HepG2 (cell line): ENCODE measurements at regions not wholly inside any gene's neighbourhood (a gene's known extent, or its start where the extent isn't known, plus 50 kb on each side); places are given as distances from the start of the nearest gene placed in this dataset.

Source experiments
- BCL6 ChIP-seq: IDR thresholded peaks from 2 replicates; pipeline ENCODE4 v1.6.1; 2016; ENCODE audit warnings: missing genetic modification reagents, missing compliant biosample characterization
- FOXK1 ChIP-seq: sonication (generic); formaldehyde crosslinking; IDR thresholded peaks from 2 replicates; pipeline ENCODE4 v1.4.0; 2020; ENCODE audit warnings: low read depth, missing genetic modification reagents, borderline replicate concordance
- KDM5B ChIP-seq: sonication (generic); formaldehyde crosslinking; IDR thresholded peaks from 2 replicates; pipeline ENCODE4 v1.4.0; 2020; ENCODE audit warnings: missing genetic modification reagents, mild to moderate bottlenecking, borderline replicate concordance
- NCOA1 ChIP-seq: sonication (generic); formaldehyde crosslinking; IDR thresholded peaks from 2 replicates; pipeline ENCODE4 v1.9.0; 2021; ENCODE audit warnings: missing genetic modification reagents
- RNF2 ChIP-seq: fragments of 450-650 bp; conservative IDR thresholded peaks from 2 replicates; pipeline ENCODE4 v1.6.1; 2016; ENCODE audit warnings: low read depth
- SMAD9 ChIP-seq: sonication (generic); formaldehyde crosslinking; IDR thresholded peaks from 2 replicates; pipeline ENCODE4 v1.5.1; 2020; ENCODE audit warnings: mild to moderate bottlenecking, missing genetic modification reagents
- SSRP1 ChIP-seq: IDR thresholded peaks from 2 replicates; pipeline ENCODE4 v1.6.1; 2016; ENCODE audit warnings: control low read depth
- TARDBP ChIP-seq: sonication (generic); formaldehyde crosslinking; IDR thresholded peaks from 2 replicates; pipeline ENCODE4 v1.8.0; 2022; ENCODE audit warnings: mild to moderate bottlenecking, missing genetic modification reagents
- THAP11 ChIP-seq: IDR thresholded peaks from 2 replicates; pipeline ENCODE4 v1.6.1; 2016; ENCODE audit warnings: missing biosample characterization, missing genetic modification reagents
- TOPORS ChIP-seq: sonication (generic); formaldehyde crosslinking; IDR thresholded peaks from 2 replicates; pipeline ENCODE4 v1.8.0; 2023; ENCODE audit warnings: mild to moderate bottlenecking, missing genetic modification reagents
- ZBTB20 ChIP-seq: sonication (generic); formaldehyde crosslinking; IDR thresholded peaks from 2 replicates; pipeline ENCODE4 v1.8.1; 2023; ENCODE audit warnings: missing genetic modification reagents, low read depth, mild to moderate bottlenecking, borderline replicate concordance
- ZNF136 ChIP-seq: sonication (generic); formaldehyde crosslinking; IDR thresholded peaks from 2 replicates; pipeline ENCODE4 v1.8.1; 2022; ENCODE audit warnings: low read depth, mild to moderate bottlenecking, moderate library complexity, missing genetic modification reagents
- ZNF510 ChIP-seq: sonication (generic); formaldehyde crosslinking; IDR thresholded peaks from 2 replicates; pipeline ENCODE4 v1.4.0; 2020; ENCODE audit warnings: low read depth, mild to moderate bottlenecking, missing genetic modification reagents
- ZNF558 ChIP-seq: sonication (generic); formaldehyde crosslinking; IDR thresholded peaks from 2 replicates; pipeline ENCODE4 v1.9.0; 2022; ENCODE audit warnings: mild to moderate bottlenecking, missing genetic modification reagents, borderline replicate concordance
- ZNF605 ChIP-seq: sonication (generic); formaldehyde crosslinking; IDR thresholded peaks from 2 replicates; pipeline ENCODE4 v1.8.0; 2022; ENCODE audit warnings: mild to moderate bottlenecking, missing genetic modification reagents
- ZNF614 ChIP-seq: IDR thresholded peaks from 2 replicates; pipeline ENCODE4 v1.6.1; 2018; ENCODE audit warnings: missing biosample characterization, missing genetic modification reagents, inconsistent platforms, borderline replicate concordance
- ZNF713 ChIP-seq: sonication (generic); formaldehyde crosslinking; IDR thresholded peaks from 2 replicates; pipeline ENCODE4 v1.4.0; 2020; ENCODE audit warnings: mild to moderate bottlenecking, missing genetic modification reagents
- TF ChIP-seq, protein P1 (sequence below), 2 experiments: sonication (generic) in 1 of 2; formaldehyde crosslinking in 1 of 2; IDR thresholded peaks; 2 replicates each; pipeline versions ENCODE4 v1.4.0 to v1.6.1; 2018 to 2020; ENCODE audit warnings: missing genetic modification reagents in 2 of 2, borderline replicate concordance in 1 of 2, low read depth in 1 of 2, mild to moderate bottlenecking in 1 of 2, missing biosample characterization in 1 of 2
- TF ChIP-seq, protein P2 (sequence below): sonication (generic); formaldehyde crosslinking; IDR thresholded peaks from 2 replicates; pipeline ENCODE4 v1.4.0; 2020; ENCODE audit warnings: mild to moderate bottlenecking, missing genetic modification reagents, borderline replicate concordance
- TF ChIP-seq, protein P3 (sequence below): sonication (generic); formaldehyde crosslinking; IDR thresholded peaks from 2 replicates; pipeline ENCODE4 v1.9.0; 2021; ENCODE audit warnings: missing genetic modification reagents, mild to moderate bottlenecking, borderline replicate concordance
- TF ChIP-seq, protein P4 (sequence below): sonication (generic); formaldehyde crosslinking; IDR thresholded peaks from 2 replicates; pipeline ENCODE4 v1.8.0; 2023; ENCODE audit warnings: mild to moderate bottlenecking, missing genetic modification reagents
- TF ChIP-seq, protein P5 (sequence below): sonication (generic); formaldehyde crosslinking; conservative IDR thresholded peaks from 2 replicates; pipeline ENCODE4 v1.4.0; 2020; ENCODE audit warnings: missing genetic modification reagents
- TF ChIP-seq, protein P6 (sequence below): sonication (generic); formaldehyde crosslinking; IDR thresholded peaks from 2 replicates; pipeline ENCODE4 v1.5.0; 2020; ENCODE audit warnings: missing genetic modification reagents

DNA sequence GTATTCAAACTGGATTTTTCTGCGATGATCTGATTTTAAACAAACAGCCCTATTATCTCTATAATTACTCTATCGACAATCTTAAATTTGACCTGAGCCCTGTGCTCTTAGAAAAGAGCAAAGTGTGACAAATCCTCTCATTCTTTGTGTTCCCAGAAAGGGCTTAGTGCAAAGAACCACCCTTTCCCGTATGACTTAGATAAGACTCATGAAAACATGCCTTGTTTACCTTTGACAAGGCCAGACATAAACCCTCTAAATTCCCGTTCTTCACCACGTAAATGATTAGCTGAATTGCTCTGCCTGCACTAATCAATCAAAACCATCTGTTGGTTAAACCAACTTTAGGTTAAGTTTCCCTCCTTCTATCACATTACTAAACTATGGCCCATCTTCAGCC lies 285.7 kb upstream of the SEL1L start (continued):
- TF ChIP-seq, protein P1, sequence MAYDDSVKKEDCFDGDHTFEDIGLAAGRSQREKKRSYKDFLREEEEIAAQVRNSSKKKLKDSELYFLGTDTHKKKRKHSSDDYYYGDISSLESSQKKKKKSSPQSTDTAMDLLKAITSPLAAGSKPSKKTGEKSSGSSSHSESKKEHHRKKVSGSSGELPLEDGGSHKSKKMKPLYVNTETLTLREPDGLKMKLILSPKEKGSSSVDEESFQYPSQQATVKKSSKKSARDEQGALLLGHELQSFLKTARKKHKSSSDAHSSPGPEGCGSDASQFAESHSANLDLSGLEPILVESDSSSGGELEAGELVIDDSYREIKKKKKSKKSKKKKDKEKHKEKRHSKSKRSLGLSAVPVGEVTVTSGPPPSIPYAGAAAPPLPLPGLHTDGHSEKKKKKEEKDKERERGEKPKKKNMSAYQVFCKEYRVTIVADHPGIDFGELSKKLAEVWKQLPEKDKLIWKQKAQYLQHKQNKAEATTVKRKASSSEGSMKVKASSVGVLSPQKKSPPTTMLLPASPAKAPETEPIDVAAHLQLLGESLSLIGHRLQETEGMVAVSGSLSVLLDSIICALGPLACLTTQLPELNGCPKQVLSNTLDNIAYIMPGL (CRISPR knock-in tag; IDR thresholded peaks at IDR 0.05; ENCODE audit: borderline replicate concordance in 1 of 2, low read depth in 1 of 2), result no peak
- TF ChIP-seq NCOA1 (CRISPR knock-in tag) (no peak), ZNF713 (CRISPR knock-in tag) (no peak), ZNF558 (no peak), KDM5B (CRISPR knock-in tag) (no peak), SSRP1 (CRISPR knock-in tag) (no peak), ZBTB20 (CRISPR knock-in tag) (no peak), ZNF614 (CRISPR knock-in tag) (no peak), ZNF605 (no peak), SMAD9 (CRISPR knock-in tag) (no peak), ZNF510 (CRISPR knock-in tag) (no peak), TARDBP (CRISPR knock-in tag) (no peak), RNF2 (no peak), ZNF136 (CRISPR knock-in tag) (no peak), BCL6 (CRISPR knock-in tag) (peak; percentile 59; the same call in 1 of the 2 replicates), FOXK1 (peak; percentile 23; the same call in 1 of the 2 replicates), THAP11 (no peak), TOPORS (CRISPR knock-in tag) (no peak)
- TF ChIP-seq, protein P2, sequence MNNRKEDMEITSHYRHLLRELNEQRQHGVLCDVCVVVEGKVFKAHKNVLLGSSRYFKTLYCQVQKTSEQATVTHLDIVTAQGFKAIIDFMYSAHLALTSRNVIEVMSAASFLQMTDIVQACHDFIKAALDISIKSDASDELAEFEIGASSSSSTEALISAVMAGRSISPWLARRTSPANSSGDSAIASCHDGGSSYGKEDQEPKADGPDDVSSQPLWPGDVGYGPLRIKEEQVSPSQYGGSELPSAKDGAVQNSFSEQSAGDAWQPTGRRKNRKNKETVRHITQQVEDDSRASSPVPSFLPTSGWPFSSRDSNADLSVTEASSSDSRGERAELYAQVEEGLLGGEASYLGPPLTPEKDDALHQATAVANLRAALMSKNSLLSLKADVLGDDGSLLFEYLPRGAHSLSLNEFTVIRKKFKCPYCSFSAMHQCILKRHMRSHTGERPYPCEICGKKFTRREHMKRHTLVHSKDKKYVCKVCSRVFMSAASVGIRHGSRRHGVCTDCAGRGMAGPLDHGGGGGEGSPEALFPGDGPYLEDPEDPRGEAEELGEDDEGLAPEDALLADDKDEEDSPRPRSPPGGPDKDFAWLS (CRISPR knock-in tag), result no peak
- TF ChIP-seq, protein P3, sequence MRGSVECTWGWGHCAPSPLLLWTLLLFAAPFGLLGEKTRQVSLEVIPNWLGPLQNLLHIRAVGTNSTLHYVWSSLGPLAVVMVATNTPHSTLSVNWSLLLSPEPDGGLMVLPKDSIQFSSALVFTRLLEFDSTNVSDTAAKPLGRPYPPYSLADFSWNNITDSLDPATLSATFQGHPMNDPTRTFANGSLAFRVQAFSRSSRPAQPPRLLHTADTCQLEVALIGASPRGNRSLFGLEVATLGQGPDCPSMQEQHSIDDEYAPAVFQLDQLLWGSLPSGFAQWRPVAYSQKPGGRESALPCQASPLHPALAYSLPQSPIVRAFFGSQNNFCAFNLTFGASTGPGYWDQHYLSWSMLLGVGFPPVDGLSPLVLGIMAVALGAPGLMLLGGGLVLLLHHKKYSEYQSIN (CRISPR knock-in tag), result no peak
- TF ChIP-seq, protein P4, sequence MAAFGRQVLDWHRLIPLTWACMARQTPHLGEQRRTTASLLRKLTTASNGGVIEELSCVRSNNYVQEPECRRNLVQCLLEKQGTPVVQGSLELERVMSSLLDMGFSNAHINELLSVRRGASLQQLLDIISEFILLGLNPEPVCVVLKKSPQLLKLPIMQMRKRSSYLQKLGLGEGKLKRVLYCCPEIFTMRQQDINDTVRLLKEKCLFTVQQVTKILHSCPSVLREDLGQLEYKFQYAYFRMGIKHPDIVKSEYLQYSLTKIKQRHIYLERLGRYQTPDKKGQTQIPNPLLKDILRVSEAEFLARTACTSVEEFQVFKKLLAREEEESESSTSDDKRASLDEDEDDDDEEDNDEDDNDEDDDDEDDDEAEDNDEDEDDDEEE (CRISPR knock-in tag), result no peak
- TF ChIP-seq, protein P5, sequence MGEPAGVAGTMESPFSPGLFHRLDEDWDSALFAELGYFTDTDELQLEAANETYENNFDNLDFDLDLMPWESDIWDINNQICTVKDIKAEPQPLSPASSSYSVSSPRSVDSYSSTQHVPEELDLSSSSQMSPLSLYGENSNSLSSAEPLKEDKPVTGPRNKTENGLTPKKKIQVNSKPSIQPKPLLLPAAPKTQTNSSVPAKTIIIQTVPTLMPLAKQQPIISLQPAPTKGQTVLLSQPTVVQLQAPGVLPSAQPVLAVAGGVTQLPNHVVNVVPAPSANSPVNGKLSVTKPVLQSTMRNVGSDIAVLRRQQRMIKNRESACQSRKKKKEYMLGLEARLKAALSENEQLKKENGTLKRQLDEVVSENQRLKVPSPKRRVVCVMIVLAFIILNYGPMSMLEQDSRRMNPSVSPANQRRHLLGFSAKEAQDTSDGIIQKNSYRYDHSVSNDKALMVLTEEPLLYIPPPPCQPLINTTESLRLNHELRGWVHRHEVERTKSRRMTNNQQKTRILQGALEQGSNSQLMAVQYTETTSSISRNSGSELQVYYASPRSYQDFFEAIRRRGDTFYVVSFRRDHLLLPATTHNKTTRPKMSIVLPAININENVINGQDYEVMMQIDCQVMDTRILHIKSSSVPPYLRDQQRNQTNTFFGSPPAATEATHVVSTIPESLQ, result no peak
- TF ChIP-seq, protein P6, sequence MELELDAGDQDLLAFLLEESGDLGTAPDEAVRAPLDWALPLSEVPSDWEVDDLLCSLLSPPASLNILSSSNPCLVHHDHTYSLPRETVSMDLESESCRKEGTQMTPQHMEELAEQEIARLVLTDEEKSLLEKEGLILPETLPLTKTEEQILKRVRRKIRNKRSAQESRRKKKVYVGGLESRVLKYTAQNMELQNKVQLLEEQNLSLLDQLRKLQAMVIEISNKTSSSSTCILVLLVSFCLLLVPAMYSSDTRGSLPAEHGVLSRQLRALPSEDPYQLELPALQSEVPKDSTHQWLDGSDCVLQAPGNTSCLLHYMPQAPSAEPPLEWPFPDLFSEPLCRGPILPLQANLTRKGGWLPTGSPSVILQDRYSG, result no peak
